DOHH2 (cell line): ENCODE measurements at regions not wholly inside any gene's neighbourhood (a gene's known extent, or its start where the extent isn't known, plus 50 kb on each side); places are given as distances from the start of the nearest gene placed in this dataset.

Experiments
- H3F3A ChIP-seq: fragments of 200-600 bp; sonication (generic), shearing (Covaris generic); 2 replicates; pipeline ENCODE4 v1.6.0; 2016; ENCODE audit warnings: antibody characterized with exemption, mild to moderate bottlenecking; ENCODE audit not compliant: control insufficient read depth, insufficient read depth
- H3K27ac ChIP-seq: fragments of 200-600 bp; sonication (generic); 2 replicates; pipeline ENCODE4 v1.5.1; 2014; ENCODE audit warnings: low read depth, mild to moderate bottlenecking, low read length, moderate library complexity
- H3K27me3 ChIP-seq: fragments of 200-600 bp; sonication (generic); 2 replicates; pipeline ENCODE4 v1.6.1; 2014; ENCODE audit warnings: mild to moderate bottlenecking, low read length, mixed read lengths; ENCODE audit not compliant: control insufficient read depth
- H3K36me3 ChIP-seq: fragments of 200-600 bp; sonication (generic); 2 replicates; pipeline ENCODE4 v1.6.1; 2014; ENCODE audit warnings: mild to moderate bottlenecking, low read length, moderate library complexity, mixed read lengths; ENCODE audit not compliant: control insufficient read depth
- H3K4me1 ChIP-seq: fragments of 200-600 bp; sonication (generic); 2 replicates; pipeline ENCODE4 v1.6.1; 2014; ENCODE audit warnings: mild to moderate bottlenecking, low read length, mixed read lengths; ENCODE audit not compliant: control insufficient read depth
- H3K4me2 ChIP-seq: fragments of 200-600 bp; sonication (generic); 2 replicates; pipeline ENCODE4 v1.6.0; 2014; ENCODE audit warnings: mild to moderate bottlenecking, low read length, moderate library complexity
- H3K4me3 ChIP-seq: fragments of 200-600 bp; sonication (generic); 2 replicates; pipeline ENCODE4 v1.5.1; 2014; ENCODE audit warnings: mild to moderate bottlenecking, low read length, mixed read lengths
- H3K79me2 ChIP-seq: fragments of 200-600 bp; sonication (generic); 2 replicates; pipeline ENCODE4 v1.6.1; 2014; ENCODE audit warnings: mild to moderate bottlenecking, low read length, mixed read lengths; ENCODE audit not compliant: control insufficient read depth
- H3K9me2 ChIP-seq: fragments of 200-600 bp; sonication (generic); replicated peaks from 2 replicates; pipeline ENCODE4 v1.6.1; 2014; ENCODE audit warnings: mild to moderate bottlenecking, low read length, mixed read lengths; ENCODE audit not compliant: control insufficient read depth
- H3K9me3 ChIP-seq: fragments of 200-600 bp; sonication (generic); 2 replicates; pipeline ENCODE4 v1.6.1; 2014; ENCODE audit warnings: antibody characterized with exemption, low read length, mixed read lengths; ENCODE audit not compliant: control insufficient read depth, insufficient read depth
- H4K20me1 ChIP-seq: fragments of 200-600 bp; sonication (generic); 2 replicates; pipeline ENCODE4 v1.6.0; 2014; ENCODE audit warnings: low read depth, mild to moderate bottlenecking, antibody characterized with exemption, low read length, moderate library complexity; ENCODE audit not compliant: control insufficient read depth, insufficient read depth
- CTCF ChIP-seq: fragments of 200-600 bp; sonication (generic); IDR thresholded peaks from one replicate; pipeline ENCODE4 v1.5.1; 2014; ENCODE audit warnings: antibody characterized with exemption, mild to moderate bottlenecking, low read depth, low read length; ENCODE audit not compliant: poor library complexity, severe bottlenecking
- EZH2phosphoT487 ChIP-seq: fragments of 200-600 bp; sonication (generic); IDR thresholded peaks from 2 replicates; pipeline ENCODE4 v1.6.1; 2017; ENCODE audit warnings: borderline replicate concordance, mild to moderate bottlenecking, antibody characterized with exemption, low read length, moderate library complexity, mixed read lengths

GRCh38 chr10:118234683-118235082 is 107.4 kb downstream of the FAM204A start:
- Histone ChIP-seq H4K20me1 (no peaks in the 10 kb centered on the region), H3K9me2 (no peaks in the 10 kb centered on the region), H3K36me3 (no peaks in the 10 kb centered on the region), H3F3A (no peaks in the 10 kb centered on the region), H3K27ac (no peak overlapping the region), H3K27me3 (no peaks in the 10 kb centered on the region), H3K4me1 (no peaks in the 10 kb centered on the region), H3K4me3 (no peak overlapping the region), H3K9me3 (no peaks in the 10 kb centered on the region), H3K4me2 (no peak overlapping the region), H3K79me2 (no peaks in the 10 kb centered on the region)
- TF ChIP-seq EZH2phosphoT487 = no peak
- TF ChIP-seq CTCF = no peak

- Histone ChIP-seq H3K4me1 (no peaks in the 10 kb centered on the region), H3K9me2 (no peaks in the 10 kb centered on the region)
- TF ChIP-seq EZH2phosphoT487 (no peak), CTCF (no peak)
These were observed 121.7 kb downstream of the FAM204A start for GRCh38 chr10:118220346-118220850.

GRCh38 chr10:118218562-118218961 is 123.6 kb downstream of the FAM204A start:
- Histone ChIP-seq H3K4me2 (no peak overlapping the region), H3K27me3 (no peaks in the 10 kb centered on the region), H3K9me3 (no peaks in the 10 kb centered on the region), H3K9me2 (no peaks in the 10 kb centered on the region), H3K27ac (no peak overlapping the region), H3K79me2 (no peaks in the 10 kb centered on the region), H3K36me3 (no peaks in the 10 kb centered on the region), H3F3A (no peaks in the 10 kb centered on the region), H3K4me3 (no peak overlapping the region), H3K4me1 (no peaks in the 10 kb centered on the region), H4K20me1 (no peaks in the 10 kb centered on the region)
- TF ChIP-seq EZH2phosphoT487 (no peak), CTCF (no peak)

More at GRCh38 chr10:118220346-118220850, 121.7 kb downstream of the FAM204A start:
- no peaks in the 10 kb centered on the region for H3K36me3 ChIP-seq
- no peaks in the 10 kb centered on the region for H3K9me3 ChIP-seq
- H4K20me1 ChIP-seq = no peaks in the 10 kb centered on the region
- H3K27ac ChIP-seq = no peak overlapping the region
- H3F3A ChIP-seq = no peaks in the 10 kb centered on the region
- H3K4me3 ChIP-seq = no peak overlapping the region
- no peaks in the 10 kb centered on the region for H3K79me2 ChIP-seq
- no peak overlapping the region for H3K4me2 ChIP-seq
- H3K27me3 ChIP-seq = no peaks in the 10 kb centered on the region
